ENCODE measurements at regions not wholly inside any gene's neighbourhood (a gene's known extent, or its start where the extent isn't known, plus 50 kb on each side); places are given as distances from the start of the nearest gene placed in this dataset.
A peak's percentile ranks its signal among the peaks of the same experiment; 100 is the strongest.

GRCh38 chr20:22374678-22375590, 209.4 kb downstream of the FOXA2 start:
- no peaks in the 10 kb centered on the region for H3K27me3 Mint-ChIP-seq (ENCODE audit: low read depth)
- no peaks in the 10 kb centered on the region for H3K9me3 Mint-ChIP-seq (ENCODE audit: insufficient read depth)
- H3K4me1 Mint-ChIP-seq (ENCODE audit: low read depth), result peaks cover 9% of the 10 kb centered on the region
- H3K27ac Mint-ChIP-seq, result no peak overlapping the region
- no peak overlapping the region for H3K4me3 Mint-ChIP-seq
- ChIA-PET CTCF (no interaction called here), POLR2A (no interaction called here)
- no peak for ATAC-seq
- no peak for DNase-seq
- no peaks in the 10 kb centered on the region for H3K36me3 Mint-ChIP-seq (ENCODE audit: low read depth)

GRCh38 chr20:22374066-22374465, 210.3 kb downstream of the FOXA2 start:
- Mint-ChIP-seq H3K27me3 (ENCODE audit: low read depth) (no peaks in the 10 kb centered on the region), H3K36me3 (ENCODE audit: low read depth) (no peaks in the 10 kb centered on the region), H3K9me3 (ENCODE audit: insufficient read depth) (no peaks in the 10 kb centered on the region), H3K27ac (no peak overlapping the region), H3K4me3 (no peak overlapping the region), H3K4me1 (ENCODE audit: low read depth) (peaks cover 12% of the 10 kb centered on the region)
- ChIA-PET POLR2A (no interaction called here), CTCF (no interaction called here)
- no peak for ATAC-seq
- DNase-seq, result no peak

- Mint-ChIP-seq H3K27ac (no peak overlapping the region), H3K36me3 (ENCODE audit: low read depth) (no peaks in the 10 kb centered on the region), H3K4me3 (no peak overlapping the region), H3K27me3 (ENCODE audit: low read depth) (no peaks in the 10 kb centered on the region), H3K4me1 (ENCODE audit: low read depth) (peaks cover 12% of the 10 kb centered on the region), H3K9me3 (ENCODE audit: insufficient read depth) (no peaks in the 10 kb centered on the region)
- CTCF ChIA-PET, result no interaction called here
- POLR2A ChIA-PET, result no interaction called here
- ATAC-seq (no peak), DNase-seq (no peak)
Observed at GRCh38 chr20:22373164-22373895, 211.0 kb downstream of the FOXA2 start.

GRCh38 chr20:22371843-22372242, 212.5 kb downstream of the FOXA2 start:
- no peaks in the 10 kb centered on the region for H3K27me3 Mint-ChIP-seq (ENCODE audit: low read depth)
- no peaks in the 10 kb centered on the region for H3K9me3 Mint-ChIP-seq (ENCODE audit: insufficient read depth)
- CTCF ChIA-PET, result no interaction called here
- peak overlapping the region; percentile 51 for H3K27ac Mint-ChIP-seq
- peaks cover 12% of the 10 kb centered on the region for H3K4me1 Mint-ChIP-seq (ENCODE audit: low read depth)
- DNase-seq (peak; percentile 34), ATAC-seq (no peak)
- POLR2A ChIA-PET, result no interaction called here
- H3K4me3 Mint-ChIP-seq, result no peak overlapping the region
- H3K36me3 Mint-ChIP-seq (ENCODE audit: low read depth), result no peaks in the 10 kb centered on the region

- H3K36me3 Mint-ChIP-seq (ENCODE audit: low read depth), result no peaks in the 10 kb centered on the region
- DNase-seq (no peak), ATAC-seq (no peak)
- H3K27me3 Mint-ChIP-seq (ENCODE audit: low read depth), result no peaks in the 10 kb centered on the region
- H3K4me1 Mint-ChIP-seq (ENCODE audit: low read depth), result peaks cover 12% of the 10 kb centered on the region
- no peak overlapping the region for H3K27ac Mint-ChIP-seq
- ChIA-PET CTCF (no interaction called here), POLR2A (no interaction called here)
- no peak overlapping the region for H3K4me3 Mint-ChIP-seq
- H3K9me3 Mint-ChIP-seq (ENCODE audit: insufficient read depth), result no peaks in the 10 kb centered on the region
Observed at GRCh38 chr20:22370137-22370536, 214.2 kb downstream of the FOXA2 start.

GRCh38 chr20:22369100-22369499, 215.3 kb downstream of the FOXA2 start:
- Mint-ChIP-seq H3K4me3 (no peak overlapping the region), H3K27ac (no peak overlapping the region), H3K27me3 (ENCODE audit: low read depth) (no peaks in the 10 kb centered on the region), H3K4me1 (ENCODE audit: low read depth) (peaks cover 12% of the 10 kb centered on the region), H3K36me3 (ENCODE audit: low read depth) (no peaks in the 10 kb centered on the region), H3K9me3 (ENCODE audit: insufficient read depth) (no peaks in the 10 kb centered on the region)
- ChIA-PET CTCF (no interaction called here), POLR2A (no interaction called here)
- DNase-seq (no peak), ATAC-seq (no peak)

GRCh38 chr20:22368235-22368634, 216.1 kb downstream of the FOXA2 start:
- Mint-ChIP-seq H3K4me1 (ENCODE audit: low read depth) (peaks cover 12% of the 10 kb centered on the region), H3K9me3 (ENCODE audit: insufficient read depth) (no peaks in the 10 kb centered on the region), H3K4me3 (no peak overlapping the region), H3K27ac (no peak overlapping the region), H3K27me3 (ENCODE audit: low read depth) (no peaks in the 10 kb centered on the region), H3K36me3 (ENCODE audit: low read depth) (no peaks in the 10 kb centered on the region)
- ATAC-seq (no peak), DNase-seq (no peak)
- ChIA-PET POLR2A (no interaction called here), CTCF (no interaction called here)

GRCh38 chr20:22366631-22367030, 217.7 kb downstream of the FOXA2 start:
- Mint-ChIP-seq H3K27ac (no peak overlapping the region), H3K36me3 (ENCODE audit: low read depth) (no peaks in the 10 kb centered on the region), H3K4me1 (ENCODE audit: low read depth) (peaks cover 7% of the 10 kb centered on the region), H3K9me3 (ENCODE audit: insufficient read depth) (no peaks in the 10 kb centered on the region), H3K4me3 (no peak overlapping the region), H3K27me3 (ENCODE audit: low read depth) (no peaks in the 10 kb centered on the region)
- DNase-seq, result no peak
- no peak for ATAC-seq
- ChIA-PET CTCF (no interaction called here), POLR2A (no interaction called here)

GRCh38 chr20:22354647-22355046, 229.7 kb downstream of the FOXA2 start:
- ChIA-PET POLR2A (no interaction called here), CTCF (interaction anchor here (0.9 kb wide), 1 partner anchor 16 kb away, joined by 6 read pairs; no protein-coding TSS in a partner anchor)
- no peak overlapping the region for H3K4me3 Mint-ChIP-seq
- no peaks in the 10 kb centered on the region for H3K27me3 Mint-ChIP-seq (ENCODE audit: low read depth)
- no peaks in the 10 kb centered on the region for H3K9me3 Mint-ChIP-seq (ENCODE audit: insufficient read depth)
- H3K36me3 Mint-ChIP-seq (ENCODE audit: low read depth), result no peaks in the 10 kb centered on the region
- ATAC-seq (no peak), DNase-seq (no peak)
- H3K4me1 Mint-ChIP-seq (ENCODE audit: low read depth), result no peaks in the 10 kb centered on the region
- H3K27ac Mint-ChIP-seq, result no peak overlapping the region

- H3K4me3 Mint-ChIP-seq, result no peak overlapping the region
- ChIA-PET POLR2A (no interaction called here), CTCF (interaction anchor here (0.9 kb wide), 1 partner anchor 14 kb away, joined by 6 read pairs; no protein-coding TSS in a partner anchor)
- no peak overlapping the region for H3K27ac Mint-ChIP-seq
- H3K4me1 Mint-ChIP-seq (ENCODE audit: low read depth), result no peaks in the 10 kb centered on the region
- ATAC-seq, result no peak
- H3K36me3 Mint-ChIP-seq (ENCODE audit: low read depth), result no peaks in the 10 kb centered on the region
- no peaks in the 10 kb centered on the region for H3K27me3 Mint-ChIP-seq (ENCODE audit: low read depth)
- no peak for DNase-seq
- no peaks in the 10 kb centered on the region for H3K9me3 Mint-ChIP-seq (ENCODE audit: insufficient read depth)
Observed at GRCh38 chr20:22353586-22353985, 230.8 kb downstream of the FOXA2 start.

GRCh38 chr20:22352019-22352418, 232.4 kb downstream of the FOXA2 start:
- Mint-ChIP-seq H3K4me3 (no peak overlapping the region), H3K9me3 (ENCODE audit: insufficient read depth) (no peaks in the 10 kb centered on the region), H3K27me3 (ENCODE audit: low read depth) (no peaks in the 10 kb centered on the region), H3K27ac (no peak overlapping the region), H3K36me3 (ENCODE audit: low read depth) (no peaks in the 10 kb centered on the region), H3K4me1 (ENCODE audit: low read depth) (peaks cover 1% of the 10 kb centered on the region)
- no peak for DNase-seq
- POLR2A ChIA-PET, result no interaction called here
- CTCF ChIA-PET, result no interaction called here
- no peak for ATAC-seq

- H3K4me3 Mint-ChIP-seq, result no peak overlapping the region
- POLR2A ChIA-PET, result no interaction called here
- DNase-seq (no peak), ATAC-seq (no peak)
- H3K36me3 Mint-ChIP-seq (ENCODE audit: low read depth), result no peaks in the 10 kb centered on the region
- H3K9me3 Mint-ChIP-seq (ENCODE audit: insufficient read depth), result no peaks in the 10 kb centered on the region
- H3K27ac Mint-ChIP-seq, result no peak overlapping the region
- peaks cover 8% of the 10 kb centered on the region for H3K4me1 Mint-ChIP-seq (ENCODE audit: low read depth)
- no peaks in the 10 kb centered on the region for H3K27me3 Mint-ChIP-seq (ENCODE audit: low read depth)
- CTCF ChIA-PET, result interaction anchor here (1.8 kb wide), 1 partner anchor 12 kb away, joined by 5 read pairs; no protein-coding TSS in a partner anchor
Observed at GRCh38 chr20:22350624-22351023, 233.7 kb downstream of the FOXA2 start.
